ENCODE measurements at regions not wholly inside any gene's neighbourhood (a gene's known extent, or its start where the extent isn't known, plus 50 kb on each side); places are given as distances from the start of the nearest gene placed in this dataset.

DNA sequence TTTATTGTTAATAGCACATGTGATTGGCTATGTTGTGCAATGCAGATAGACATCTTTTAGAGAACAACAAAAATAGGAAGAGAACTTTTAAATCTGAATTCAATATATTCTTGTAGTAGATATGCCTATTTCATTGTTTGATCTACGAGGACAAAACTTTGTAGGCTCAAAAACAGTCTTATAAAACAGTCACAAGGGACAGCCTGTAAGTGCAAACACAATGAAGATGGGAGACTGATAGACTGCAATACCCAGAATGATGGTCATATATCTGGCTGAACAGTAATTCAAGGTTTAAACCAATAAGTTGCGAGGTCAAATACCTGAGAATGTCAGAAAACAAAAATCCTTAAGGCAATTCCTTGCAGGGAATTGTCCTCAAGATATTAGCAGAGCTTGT is 1342.9 kb upstream of the ADGRB3 start:
- no peak for DNase-seq

DNA sequence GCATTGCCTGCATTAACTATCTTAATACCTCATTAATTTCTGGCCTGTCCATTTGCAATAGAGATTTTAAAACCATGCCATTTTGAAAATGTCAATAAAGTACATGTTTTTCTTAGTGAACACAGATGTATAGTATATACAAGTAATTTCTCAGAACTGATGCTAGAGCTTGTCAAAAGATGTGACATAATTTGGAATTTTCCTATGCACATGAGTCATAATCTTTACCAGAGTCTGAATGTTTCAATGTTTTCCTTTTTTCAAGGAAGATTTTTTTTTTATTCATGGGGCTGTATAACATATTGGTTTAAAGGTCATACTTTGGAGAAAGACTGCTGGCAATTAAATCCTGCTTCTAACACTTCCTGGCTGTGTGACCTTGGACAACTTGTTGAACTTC is 1347.5 kb upstream of the ADGRB3 start:
- DNase-seq = no peak

DNA sequence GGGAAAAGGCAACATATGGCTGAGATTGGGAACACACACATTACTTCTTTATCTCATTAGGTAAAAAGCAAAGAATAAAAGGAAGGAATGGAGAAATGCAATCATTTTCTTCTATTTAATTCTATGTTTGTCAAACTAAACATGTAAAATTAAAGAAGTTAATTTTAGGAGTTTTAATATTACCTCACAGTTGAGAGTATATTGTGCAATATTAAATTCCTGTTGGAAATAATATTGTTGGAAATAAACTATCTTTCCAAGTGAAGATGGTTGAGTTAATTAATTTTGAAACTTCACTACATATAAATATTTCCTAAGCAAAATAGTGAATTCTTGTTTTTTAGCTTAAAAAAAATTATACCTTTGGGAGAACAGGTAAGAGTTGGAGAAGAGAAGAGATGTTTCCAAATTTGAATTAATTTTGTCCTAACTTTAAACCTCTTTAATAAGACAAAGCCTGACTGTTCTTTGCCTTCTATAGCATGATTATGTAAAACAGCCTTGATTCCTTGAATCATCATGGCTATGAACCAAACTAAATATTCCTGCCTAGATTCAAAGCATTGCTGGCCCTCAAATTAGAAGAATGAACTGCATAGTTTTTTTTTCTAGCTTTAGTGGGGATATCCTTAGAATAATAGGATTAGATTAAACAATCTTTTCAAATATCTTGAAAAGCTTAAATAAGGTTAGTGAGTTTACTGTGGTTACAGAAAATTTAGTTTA is 1349.1 kb upstream of the ADGRB3 start:
- DNase-seq = no peak

DNA sequence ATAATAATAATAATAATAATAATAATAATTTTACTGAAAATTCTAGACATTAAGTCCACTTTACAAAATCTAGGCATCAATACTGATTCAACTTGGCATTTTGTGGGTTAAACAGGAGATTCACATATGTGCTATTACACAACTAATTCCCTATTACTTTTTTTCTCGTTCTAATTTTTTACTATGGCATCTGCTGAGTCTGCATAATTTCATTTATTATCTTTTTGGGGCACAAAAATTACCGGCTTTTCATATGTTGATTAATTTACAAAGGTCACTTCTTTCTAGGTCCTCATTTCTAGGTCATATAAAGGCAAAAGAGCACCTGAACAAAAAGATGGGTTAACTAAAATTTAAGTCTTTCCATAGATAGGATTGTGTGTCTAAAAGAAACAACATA is 1357.8 kb upstream of the ADGRB3 start:
- DNase-seq = no peak

DNA sequence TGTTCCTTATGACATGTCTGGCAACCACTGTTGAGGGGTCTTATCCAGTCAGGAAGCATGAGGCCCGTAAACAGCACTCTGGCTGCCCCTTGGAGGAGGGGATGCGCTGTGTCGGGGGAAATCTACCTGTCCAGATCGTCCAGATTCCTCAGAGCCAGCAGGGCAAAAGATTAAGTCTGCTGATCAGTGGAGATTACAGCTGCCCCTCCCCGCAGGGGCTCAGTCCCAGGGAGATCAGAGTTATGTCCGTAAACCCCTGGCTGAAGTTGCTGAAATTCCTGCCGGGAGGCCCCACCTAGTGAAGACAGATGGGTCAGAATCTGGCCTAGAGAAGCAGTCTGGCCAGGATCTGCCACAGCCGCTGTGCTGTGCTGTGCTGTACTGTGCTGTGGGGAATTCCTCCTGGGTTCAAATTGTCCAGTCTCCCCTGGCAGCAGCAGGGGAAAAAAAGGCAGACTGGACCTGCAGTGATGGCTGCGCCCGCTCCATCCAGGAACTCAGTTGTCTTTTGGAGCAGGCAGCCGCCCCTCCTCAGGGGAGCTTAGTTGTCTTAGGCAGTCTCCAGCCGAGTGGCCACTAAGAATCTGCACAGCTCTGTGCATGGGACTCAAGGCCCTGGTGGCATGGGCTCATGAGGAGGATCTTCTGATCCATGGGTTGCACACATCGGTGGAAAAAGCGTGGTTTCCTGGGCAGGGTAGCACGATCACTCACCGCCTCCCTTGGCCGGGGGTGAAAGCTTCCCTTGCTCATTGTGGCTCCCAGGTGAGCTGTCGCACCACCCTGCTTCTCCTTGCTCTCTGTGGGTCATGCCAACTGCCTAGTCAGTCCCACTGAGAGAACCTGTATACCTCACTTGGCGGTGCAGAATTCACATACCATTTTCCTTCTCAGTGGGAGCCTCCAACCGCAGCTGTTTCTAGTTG is 1368.8 kb upstream of the ADGRB3 start:
- DNase-seq = no peak

DNA sequence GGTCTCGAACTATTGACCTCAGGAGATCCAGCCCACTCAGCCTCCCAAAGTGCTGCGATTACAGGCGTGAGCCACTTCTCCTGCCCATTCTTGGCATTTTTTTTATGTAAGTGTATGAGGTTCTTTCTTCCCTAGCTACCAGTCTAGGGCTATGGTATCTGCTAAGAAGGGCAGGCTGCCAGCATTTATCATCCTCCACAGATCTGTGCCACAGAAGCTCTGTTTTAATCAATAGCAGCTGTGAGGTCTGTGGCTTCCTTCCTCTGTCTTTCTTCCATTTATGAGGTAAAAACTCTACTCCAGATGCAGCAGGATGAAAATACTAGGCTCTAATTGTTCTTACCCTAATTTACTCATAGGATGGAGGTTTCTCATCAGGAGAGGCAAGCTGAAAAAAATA is 1382.4 kb upstream of the ADGRB3 start:
- peak; percentile 6 for DNase-seq

DNA sequence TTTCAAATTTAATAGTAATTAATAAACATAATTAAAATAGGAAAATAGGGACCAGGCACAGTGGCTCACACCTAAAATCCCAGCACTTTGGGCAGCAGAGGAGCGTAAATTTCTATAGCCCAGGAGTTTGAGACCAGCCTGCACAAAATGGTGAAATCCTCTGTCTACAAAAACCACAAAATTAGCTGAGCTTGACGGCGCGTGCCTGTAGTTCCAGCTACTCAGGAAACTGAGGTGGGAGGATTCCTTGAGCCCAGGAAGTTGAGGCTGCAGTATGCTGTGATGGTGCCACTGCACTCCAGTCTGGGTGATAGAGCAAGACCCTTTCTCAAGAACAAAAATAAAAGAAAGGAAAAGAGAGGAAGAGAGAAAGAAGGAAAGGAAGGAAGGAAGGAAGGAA is 1387.0 kb upstream of the ADGRB3 start:
- DNase-seq = peak; percentile 38

DNA sequence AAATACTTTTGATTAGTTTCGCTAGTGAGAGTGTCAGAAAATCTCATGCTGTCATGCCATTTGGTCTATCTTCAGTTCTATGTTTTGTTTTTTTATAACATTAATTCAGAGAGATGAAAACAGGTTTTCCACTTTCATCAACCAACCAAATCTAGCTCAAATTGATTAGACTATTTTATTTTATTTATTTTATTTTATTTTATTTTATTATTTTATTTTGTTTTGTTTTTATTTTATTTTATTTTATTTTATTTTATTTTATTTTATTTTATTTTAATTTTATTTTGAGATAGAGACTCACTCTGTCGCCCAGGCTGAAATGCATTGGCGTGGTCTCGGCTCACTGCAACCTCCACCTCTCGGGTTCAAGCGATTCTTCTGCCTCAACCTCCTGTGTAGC is 1391.0 kb upstream of the ADGRB3 start:
- no peak for DNase-seq

DNA sequence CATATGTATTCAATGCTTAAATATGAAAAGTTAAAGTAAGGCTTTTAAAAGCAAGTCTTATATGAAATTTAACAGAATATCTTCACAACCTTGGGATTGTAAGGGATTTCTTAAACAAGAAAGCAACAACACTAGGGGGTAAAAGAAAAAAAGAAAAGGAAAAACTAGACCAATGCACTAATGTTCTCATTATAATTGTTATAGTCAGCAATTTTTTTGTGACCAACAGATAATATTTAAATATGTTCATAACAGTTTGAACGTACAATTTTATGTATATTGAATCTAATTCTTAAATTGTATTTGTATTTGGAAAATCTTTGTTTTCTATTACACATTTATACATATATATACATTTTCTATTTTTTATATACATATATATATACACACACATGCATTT is 1397.8 kb upstream of the ADGRB3 start:
- DNase-seq = no peak

DNA sequence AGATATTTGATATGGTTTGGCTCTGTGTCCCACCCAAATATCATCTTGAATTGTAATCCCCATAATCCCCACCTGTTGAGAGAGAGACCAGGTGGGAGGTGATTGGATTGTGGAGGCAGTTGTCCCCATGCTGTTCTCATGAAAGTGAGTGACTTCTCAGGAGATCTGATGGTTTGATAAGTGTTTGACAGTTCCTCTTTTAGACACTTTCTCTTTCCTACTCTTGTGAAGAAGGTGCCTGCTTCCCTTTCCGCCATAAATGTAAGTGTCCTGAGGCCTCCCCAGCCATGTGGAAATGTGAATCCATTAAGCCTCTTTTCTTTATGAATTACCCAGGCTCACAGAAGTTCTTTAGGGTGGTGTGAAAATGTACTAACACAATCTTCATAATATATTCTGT is 1404.0 kb upstream of the ADGRB3 start:
- no peak for DNase-seq

DNA sequence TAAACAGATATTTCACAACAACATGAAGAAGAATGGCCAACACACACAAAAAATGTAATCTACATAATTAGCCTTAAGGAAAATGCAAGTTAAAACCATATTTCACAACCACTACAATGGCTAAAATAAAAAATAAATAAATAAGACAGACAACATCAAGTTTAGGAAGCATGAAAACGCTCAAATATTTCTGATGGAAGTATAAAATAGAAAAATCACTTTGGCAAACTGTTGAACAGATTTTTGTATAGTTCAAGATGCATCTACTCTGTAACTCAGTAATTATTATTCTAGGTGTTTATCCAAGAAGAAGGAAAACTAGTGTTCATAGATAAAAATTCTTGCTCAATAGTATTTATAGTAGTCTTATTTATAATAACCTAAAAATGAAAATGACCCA is 1410.1 kb upstream of the ADGRB3 start:
- no peak for DNase-seq

DNA sequence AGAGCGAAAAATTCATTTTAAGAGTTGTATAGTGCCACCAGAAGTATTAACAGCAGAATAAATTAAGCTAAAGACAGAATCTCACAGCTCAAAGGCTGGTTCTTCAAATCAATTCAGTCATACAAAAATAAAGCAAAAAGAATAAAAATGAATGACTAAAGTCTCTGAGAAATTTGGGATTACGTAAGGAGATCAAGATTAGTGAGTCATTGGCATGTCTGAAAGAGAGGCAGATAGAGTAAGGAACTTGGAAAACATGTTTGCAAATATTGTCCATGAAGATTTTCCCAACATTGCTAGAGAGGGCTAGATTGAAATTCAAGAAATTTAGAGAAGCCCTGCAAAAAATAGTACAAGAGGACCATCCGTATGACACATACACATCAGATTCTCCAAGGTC is 1413.9 kb upstream of the ADGRB3 start:
- no peak for DNase-seq

DNA sequence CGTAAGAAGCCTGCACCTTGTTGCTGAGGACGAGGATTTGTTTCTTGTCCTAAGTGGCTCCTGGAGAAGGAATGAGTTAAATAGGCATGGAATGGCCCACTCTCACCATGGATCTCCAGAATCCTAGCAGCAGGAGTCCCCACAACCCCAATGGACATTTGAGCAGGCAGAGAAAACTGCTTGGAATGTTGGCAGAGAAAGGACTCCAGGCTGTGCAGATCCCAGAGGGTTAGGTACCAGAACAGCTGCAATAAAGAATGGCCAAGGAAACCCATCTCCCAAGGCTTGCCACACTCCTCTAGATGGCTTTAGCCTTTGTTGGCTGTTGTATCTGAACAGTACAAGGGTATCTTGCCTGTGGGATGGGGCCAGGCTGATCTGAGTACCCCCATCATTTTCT is 1415.7 kb upstream of the ADGRB3 start:
- no peak for DNase-seq

DNA sequence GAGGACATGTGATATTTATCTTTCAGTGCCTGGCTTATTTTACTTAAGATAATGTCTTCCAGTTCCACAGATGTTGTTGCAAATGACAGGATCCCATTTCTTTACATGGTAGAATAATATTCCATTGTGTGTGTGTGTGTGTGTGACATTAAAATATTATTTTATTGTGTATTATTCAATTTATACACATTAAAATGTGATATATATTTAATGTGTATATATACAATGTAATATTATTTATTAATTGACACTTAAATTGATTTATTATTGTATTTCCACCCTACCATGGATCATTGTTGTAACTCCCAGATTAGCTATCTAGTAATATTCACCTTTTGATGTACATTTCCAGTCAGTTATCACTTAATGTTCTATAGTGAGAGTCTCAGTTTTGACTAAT is 1422.5 kb upstream of the ADGRB3 start:
- no peak for DNase-seq

DNA sequence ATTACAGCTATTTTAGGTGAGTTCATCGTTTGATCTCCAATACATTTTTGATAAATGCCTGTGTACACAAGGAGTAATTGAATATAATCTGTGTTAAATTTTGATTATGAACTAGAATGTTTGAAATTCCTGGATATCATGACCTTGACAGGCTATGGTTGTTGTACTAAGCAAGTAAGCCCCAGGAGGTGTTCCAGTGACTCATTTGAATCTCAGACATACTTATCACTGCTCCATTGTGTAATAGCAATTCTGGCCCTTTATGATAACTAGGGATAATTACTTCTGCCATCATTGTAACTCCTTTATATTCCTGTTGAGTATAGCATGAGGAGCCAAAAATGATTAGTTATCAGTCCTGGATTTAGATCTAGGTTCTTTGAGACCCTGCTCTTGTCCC is 1424.6 kb upstream of the ADGRB3 start:
- DNase-seq = no peak

DNA sequence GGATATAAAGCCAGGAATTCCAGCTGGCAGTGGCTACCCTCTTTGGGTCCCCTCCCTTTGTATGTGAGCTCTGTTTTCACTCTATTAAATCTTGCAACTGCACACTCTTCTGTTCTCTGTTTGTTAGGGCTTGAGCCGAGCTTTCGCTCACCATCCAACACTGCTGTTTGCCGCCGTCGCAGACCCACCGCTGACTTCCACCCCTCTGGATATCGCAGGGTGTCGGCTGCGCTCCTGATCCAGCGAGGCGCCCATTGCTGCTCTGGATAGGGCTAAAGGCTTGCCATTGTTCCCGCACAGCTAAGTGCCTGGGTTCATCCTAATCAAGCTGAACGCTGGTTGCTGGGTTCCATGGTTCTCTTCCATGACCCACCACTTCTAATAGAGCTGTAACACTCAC is 1433.5 kb upstream of the ADGRB3 start:
- no peak for DNase-seq

DNA sequence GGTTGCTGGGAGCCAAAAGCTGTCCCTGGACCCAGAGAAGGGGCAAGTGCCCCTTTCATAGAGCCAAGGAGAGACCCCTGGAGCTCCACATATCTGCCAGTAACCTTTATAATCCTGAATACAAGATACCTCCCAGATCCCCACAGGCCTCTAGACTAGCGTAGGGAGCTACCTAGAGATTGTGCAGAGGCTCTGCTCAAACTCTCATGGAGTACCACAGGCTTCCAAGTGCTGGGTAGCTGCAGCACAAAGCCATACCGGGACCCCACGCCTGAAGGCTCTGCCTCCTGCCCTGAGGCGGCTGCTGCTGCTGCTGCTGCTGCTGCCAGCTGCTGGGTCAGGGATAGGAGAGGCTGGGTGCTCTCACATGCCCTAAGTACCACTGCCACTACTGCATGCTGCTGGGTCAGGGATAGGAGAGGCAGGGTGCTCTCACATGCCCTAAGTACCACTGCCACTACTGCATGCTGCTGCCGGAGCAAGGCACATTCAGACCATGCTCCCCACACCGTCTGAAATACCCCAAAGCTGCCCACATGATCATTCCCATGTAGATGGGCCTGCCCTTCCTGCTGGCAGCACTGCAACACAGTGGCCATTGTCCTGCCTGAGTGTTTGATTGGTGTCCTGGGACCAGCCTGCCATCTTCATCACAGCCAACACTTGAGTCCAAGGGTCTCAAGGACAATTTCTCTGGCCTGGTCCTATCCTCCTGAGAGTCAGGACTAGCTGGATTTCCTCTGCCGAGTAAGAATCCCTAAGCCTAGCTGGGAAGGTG is 1434.3 kb upstream of the ADGRB3 start:
- DNase-seq = no peak

DNA sequence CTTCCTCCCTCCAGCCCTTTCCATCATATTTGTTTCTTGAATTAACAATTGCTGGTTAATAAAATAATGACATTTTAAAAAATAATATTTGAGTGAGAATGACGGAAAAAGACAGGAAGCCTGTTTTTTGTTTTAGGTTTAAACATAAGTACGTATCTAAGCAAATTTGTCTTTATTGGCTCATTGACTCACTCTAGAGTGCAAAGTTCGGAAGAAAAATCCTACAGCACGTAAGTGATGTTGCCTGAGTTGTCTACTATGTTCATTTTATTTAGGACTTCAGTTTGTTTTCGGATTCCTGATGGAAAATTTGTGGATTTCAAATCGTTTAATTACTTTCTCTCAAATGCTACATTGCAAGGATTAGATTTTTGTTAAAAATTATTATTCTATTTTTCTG is 1435.7 kb upstream of the ADGRB3 start:
- no peak for DNase-seq

DNA sequence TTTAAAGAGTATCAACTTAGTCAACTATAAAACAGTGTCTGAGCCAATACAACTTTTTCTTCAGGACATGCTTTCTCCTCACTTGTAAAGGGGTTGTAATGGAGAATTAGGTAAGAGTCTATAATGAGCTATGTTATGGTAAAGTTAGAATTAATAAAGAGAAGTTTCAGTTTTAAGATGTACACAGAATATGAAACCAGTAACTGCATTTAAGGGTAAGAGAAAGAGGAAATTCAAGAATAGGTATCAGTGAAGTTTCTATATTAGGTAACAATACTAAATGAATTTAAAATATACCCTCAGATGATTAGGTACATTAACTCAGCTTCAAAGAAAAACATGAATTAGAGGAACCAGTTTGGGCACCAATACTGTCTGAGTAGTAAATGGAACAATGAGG is 1444.3 kb upstream of the ADGRB3 start:
- DNase-seq = no peak

DNA sequence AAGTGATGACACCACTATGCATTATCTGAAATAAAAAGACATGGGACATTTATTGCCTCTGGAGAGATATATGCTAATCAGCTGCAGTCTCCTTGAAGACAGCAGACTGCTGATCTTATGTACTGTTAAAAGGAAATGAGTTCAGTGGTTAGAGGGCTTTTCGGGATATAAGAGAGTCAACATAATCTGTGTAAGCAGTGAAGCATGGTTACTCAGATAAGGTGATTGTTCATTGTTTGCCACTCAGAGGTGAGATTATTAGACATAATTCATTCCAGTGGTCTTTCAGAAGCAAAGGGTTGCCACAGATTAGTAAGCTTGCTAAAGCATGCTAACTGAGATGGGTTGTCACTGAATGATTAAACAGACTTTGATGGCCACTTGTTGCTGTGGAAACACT is 1450.7 kb upstream of the ADGRB3 start:
- DNase-seq = no peak

DNA sequence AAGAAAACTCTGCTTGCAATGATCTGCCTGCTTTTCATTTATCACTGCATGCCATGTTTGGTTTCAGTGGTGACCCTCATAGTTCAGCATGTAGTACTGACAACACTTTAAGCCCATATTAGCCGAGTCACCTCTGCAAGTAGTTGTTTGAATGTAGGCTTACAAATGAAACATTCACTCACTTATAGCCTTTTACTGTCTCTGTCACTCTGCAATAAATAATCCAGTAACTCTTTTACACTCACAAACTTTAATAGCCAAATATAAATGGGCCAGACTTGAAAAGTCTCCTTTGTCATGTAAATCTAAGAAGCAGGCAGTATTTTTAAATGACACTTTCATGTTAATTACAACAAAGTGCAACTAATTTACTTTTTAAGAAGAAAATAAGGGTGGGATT is 1460.0 kb upstream of the ADGRB3 start:
- no peak for DNase-seq

DNA sequence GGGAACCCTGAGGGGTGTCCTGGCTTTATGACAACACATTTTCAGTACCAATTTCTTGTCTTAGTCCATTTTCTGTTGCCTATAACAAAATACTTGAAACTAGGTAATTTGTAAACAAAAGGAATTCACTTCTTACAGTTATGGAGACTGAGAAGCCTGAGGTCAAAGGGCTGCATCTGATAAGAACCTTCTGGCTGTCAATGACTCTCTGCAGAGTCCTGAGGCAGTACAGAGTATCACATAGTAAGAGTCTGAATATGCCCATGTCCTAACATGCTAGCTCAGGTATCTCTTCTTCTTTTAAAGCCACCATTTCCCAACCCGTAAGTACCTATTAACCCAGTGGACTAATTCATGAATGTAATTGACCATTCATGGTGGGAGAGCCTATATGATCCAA is 1458.6 kb upstream of the EYS start:
- no peak for DNase-seq

DNA sequence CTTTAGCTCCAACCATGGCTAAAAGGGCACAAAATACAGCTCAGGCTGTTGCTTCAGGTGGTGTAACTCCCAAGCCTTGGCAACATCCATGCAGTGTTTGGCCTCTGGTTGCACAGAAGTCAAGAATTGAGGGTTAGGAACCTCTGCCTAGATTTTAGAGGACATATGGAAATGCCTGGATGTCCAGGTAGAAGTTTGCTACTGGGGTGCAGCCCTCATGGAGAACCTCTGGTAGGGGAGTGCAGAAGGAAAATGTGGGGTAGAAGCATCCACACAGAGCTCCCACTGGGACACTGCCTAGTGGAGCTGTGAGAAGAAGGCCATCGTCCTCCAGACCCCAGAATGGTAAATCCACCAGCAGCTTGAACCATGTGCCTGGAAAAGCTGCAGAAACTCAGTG is 1453.8 kb upstream of the EYS start:
- no peak for DNase-seq

DNA sequence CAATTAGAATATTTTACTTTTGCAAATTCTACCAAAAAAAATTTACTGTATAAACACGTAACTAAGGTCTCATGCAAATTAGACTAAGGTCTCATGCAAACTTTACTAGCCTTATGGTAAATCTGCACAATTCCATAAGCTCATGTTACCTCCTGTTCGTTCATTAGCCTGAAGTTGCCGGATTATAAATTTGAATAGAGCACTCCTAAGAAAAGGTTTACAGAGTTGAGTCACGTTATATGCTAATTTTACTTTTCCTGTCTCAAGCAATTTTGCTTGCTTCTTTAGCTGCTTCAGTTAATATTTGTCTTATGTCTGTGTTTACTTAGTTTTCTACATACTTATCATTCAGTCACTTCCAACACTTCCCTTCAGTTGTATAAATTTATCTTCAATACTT is 1434.0 kb upstream of the EYS start:
- DNase-seq = no peak
